ENCODE measurements at regions not wholly inside any gene's neighbourhood (a gene's known extent, or its start where the extent isn't known, plus 50 kb on each side); places are given as distances from the start of the nearest gene placed in this dataset.

- Histone ChIP-seq H2BK120ac (ENCODE audit: low read depth, low read length) (no peak overlapping the region), H3K18ac (ENCODE audit: low read depth in 1 of 2, low read length in 2 of 2) (no peak overlapping the region), H2AFZ (ENCODE audit: low read depth, low read length) (no peak overlapping the region), H2BK15ac (ENCODE audit: low read depth, poor library complexity, severe bottlenecking) (no peak overlapping the region), H2AK5ac (ENCODE audit: low read length, severe bottlenecking) (no peak overlapping the region), H3K14ac (ENCODE audit: low read length in 2 of 2) (no peak overlapping the region), H2BK5ac (ENCODE audit: low read depth, low read length, poor library complexity, severe bottlenecking) (no peak overlapping the region), H3K4me1 (ENCODE audit: control insufficient read depth, insufficient read depth, low read depth, low read length) (no peaks in the 10 kb centered on the region), H3K4ac (ENCODE audit: low read depth in 1 of 2, low read length in 2 of 2) (no peak overlapping the region), H4K8ac (ENCODE audit: low read length) (no peak overlapping the region), H3K79me1 (replicated peaks; ENCODE audit: low read length, poor library complexity, severe bottlenecking) (no peaks in the 10 kb centered on the region), H3K27me3 (ENCODE audit: control insufficient read depth in 1 of 2, insufficient read depth in 1 of 2, low read length in 2 of 2) (no peaks in the 10 kb centered on the region), H2BK12ac (ENCODE audit: low read length in 2 of 2) (no peak overlapping the region), H3K4me3 (ENCODE audit: insufficient read depth in 1 of 2, low read depth in 1 of 2, low read length in 2 of 2) (no peak overlapping the region), H3K27ac (ENCODE audit: low read length, poor library complexity, severe bottlenecking) (no peak overlapping the region), H4K91ac (ENCODE audit: low read length) (no peak overlapping the region), H3K23ac (ENCODE audit: low read length in 2 of 2) (no peak overlapping the region), H3K4me2 (ENCODE audit: low read length, poor library complexity, severe bottlenecking) (no peak overlapping the region), H3K36me3 (ENCODE audit: control insufficient read depth in 1 of 2, insufficient read depth in 2 of 2, low read depth in 1 of 2, low read length in 2 of 2) (no peaks in the 10 kb centered on the region), H3K9ac (ENCODE audit: low read length) (no peak overlapping the region), H3K9me3 (ENCODE audit: control insufficient read depth, low read length) (peaks cover 18% of the 10 kb centered on the region)
- DNase-seq: no peak
- 50% methylated on average over 1 of the region's 1 CpG for WGBS
These were observed 132.7 kb upstream of the CYLC2 start for GRCh38 chr9:102862478-102862877.

GRCh38 chr9:102855641-102856040, 139.5 kb upstream of the CYLC2 start:
- Histone ChIP-seq H3K18ac (ENCODE audit: low read depth in 1 of 2, low read length in 2 of 2) (no peak overlapping the region), H3K9ac (ENCODE audit: low read length) (no peak overlapping the region), H4K8ac (ENCODE audit: low read length) (no peak overlapping the region), H3K36me3 (ENCODE audit: control insufficient read depth in 1 of 2, insufficient read depth in 2 of 2, low read depth in 1 of 2, low read length in 2 of 2) (no peaks in the 10 kb centered on the region), H3K4me1 (ENCODE audit: control insufficient read depth, insufficient read depth, low read depth, low read length) (no peaks in the 10 kb centered on the region), H3K79me1 (replicated peaks; ENCODE audit: low read length, poor library complexity, severe bottlenecking) (no peaks in the 10 kb centered on the region), H3K27me3 (ENCODE audit: control insufficient read depth in 1 of 2, insufficient read depth in 1 of 2, low read length in 2 of 2) (no peaks in the 10 kb centered on the region), H2AK5ac (ENCODE audit: low read length, severe bottlenecking) (no peak overlapping the region), H2AFZ (ENCODE audit: low read depth, low read length) (no peak overlapping the region), H2BK15ac (ENCODE audit: low read depth, poor library complexity, severe bottlenecking) (no peak overlapping the region), H3K14ac (ENCODE audit: low read length in 2 of 2) (no peak overlapping the region), H2BK120ac (ENCODE audit: low read depth, low read length) (no peak overlapping the region), H4K91ac (ENCODE audit: low read length) (no peak overlapping the region), H3K27ac (ENCODE audit: low read length, poor library complexity, severe bottlenecking) (no peak overlapping the region), H3K9me3 (ENCODE audit: control insufficient read depth, low read length) (peaks cover 13% of the 10 kb centered on the region), H2BK5ac (ENCODE audit: low read depth, low read length, poor library complexity, severe bottlenecking) (no peak overlapping the region), H3K4ac (ENCODE audit: low read depth in 1 of 2, low read length in 2 of 2) (no peak overlapping the region), H2BK12ac (ENCODE audit: low read length in 2 of 2) (no peak overlapping the region), H3K23ac (ENCODE audit: low read length in 2 of 2) (no peak overlapping the region), H3K4me3 (ENCODE audit: insufficient read depth in 1 of 2, low read depth in 1 of 2, low read length in 2 of 2) (no peak overlapping the region), H3K4me2 (ENCODE audit: low read length, poor library complexity, severe bottlenecking) (no peak overlapping the region)
- WGBS: no CpG with 5 or more reads among the region's 2 CpGs
- no peak for DNase-seq

- no peak overlapping the region for H4K91ac ChIP-seq (ENCODE audit: low read length)
- H3K4ac ChIP-seq (ENCODE audit: low read depth in 1 of 2, low read length in 2 of 2): no peak overlapping the region
- no peak overlapping the region for H3K27ac ChIP-seq (ENCODE audit: low read length, poor library complexity, severe bottlenecking)
- H3K4me2 ChIP-seq (ENCODE audit: low read length, poor library complexity, severe bottlenecking): no peak overlapping the region
- H4K8ac ChIP-seq (ENCODE audit: low read length): no peak overlapping the region
- H2AK5ac ChIP-seq (ENCODE audit: low read length, severe bottlenecking): no peak overlapping the region
- no peaks in the 10 kb centered on the region for H3K36me3 ChIP-seq (ENCODE audit: control insufficient read depth in 1 of 2, insufficient read depth in 2 of 2, low read depth in 1 of 2, low read length in 2 of 2)
- DNase-seq: no peak
- H2BK15ac ChIP-seq (ENCODE audit: low read depth, poor library complexity, severe bottlenecking): no peak overlapping the region
- no peak overlapping the region for H3K23ac ChIP-seq (ENCODE audit: low read length in 2 of 2)
- H2BK120ac ChIP-seq (ENCODE audit: low read depth, low read length): no peak overlapping the region
- H2BK12ac ChIP-seq (ENCODE audit: low read length in 2 of 2): no peak overlapping the region
- no peak overlapping the region for H2AFZ ChIP-seq (ENCODE audit: low read depth, low read length)
- no peak overlapping the region for H3K9ac ChIP-seq (ENCODE audit: low read length)
- H3K9me3 ChIP-seq (ENCODE audit: control insufficient read depth, low read length): peaks cover 6% of the 10 kb centered on the region
- WGBS: no CpG with 5 or more reads among the region's 1 CpG
- no peaks in the 10 kb centered on the region for H3K27me3 ChIP-seq (ENCODE audit: control insufficient read depth in 1 of 2, insufficient read depth in 1 of 2, low read length in 2 of 2)
- no peaks in the 10 kb centered on the region for H3K4me1 ChIP-seq (ENCODE audit: control insufficient read depth, insufficient read depth, low read depth, low read length)
- no peak overlapping the region for H2BK5ac ChIP-seq (ENCODE audit: low read depth, low read length, poor library complexity, severe bottlenecking)
- H3K14ac ChIP-seq (ENCODE audit: low read length in 2 of 2): no peak overlapping the region
- no peak overlapping the region for H3K18ac ChIP-seq (ENCODE audit: low read depth in 1 of 2, low read length in 2 of 2)
- H3K79me1 ChIP-seq (replicated peaks; ENCODE audit: low read length, poor library complexity, severe bottlenecking): no peaks in the 10 kb centered on the region
- H3K4me3 ChIP-seq (ENCODE audit: insufficient read depth in 1 of 2, low read depth in 1 of 2, low read length in 2 of 2): no peak overlapping the region
These were observed 149.2 kb upstream of the CYLC2 start for GRCh38 chr9:102845827-102846371.

- Histone ChIP-seq H4K91ac (ENCODE audit: low read length) (no peak overlapping the region), H3K18ac (ENCODE audit: low read depth in 1 of 2, low read length in 2 of 2) (no peak overlapping the region), H3K9ac (ENCODE audit: low read length) (no peak overlapping the region), H3K14ac (ENCODE audit: low read length in 2 of 2) (no peak overlapping the region), H2BK12ac (ENCODE audit: low read length in 2 of 2) (no peak overlapping the region), H2BK5ac (ENCODE audit: low read depth, low read length, poor library complexity, severe bottlenecking) (no peak overlapping the region), H3K27ac (ENCODE audit: low read length, poor library complexity, severe bottlenecking) (no peak overlapping the region), H4K8ac (ENCODE audit: low read length) (no peak overlapping the region), H3K4me3 (ENCODE audit: insufficient read depth in 1 of 2, low read depth in 1 of 2, low read length in 2 of 2) (no peak overlapping the region), H3K23ac (ENCODE audit: low read length in 2 of 2) (no peak overlapping the region), H3K4me1 (ENCODE audit: control insufficient read depth, insufficient read depth, low read depth, low read length) (no peaks in the 10 kb centered on the region), H2BK120ac (ENCODE audit: low read depth, low read length) (no peak overlapping the region), H3K27me3 (ENCODE audit: control insufficient read depth in 1 of 2, insufficient read depth in 1 of 2, low read length in 2 of 2) (no peaks in the 10 kb centered on the region), H3K36me3 (ENCODE audit: control insufficient read depth in 1 of 2, insufficient read depth in 2 of 2, low read depth in 1 of 2, low read length in 2 of 2) (no peaks in the 10 kb centered on the region), H3K4me2 (ENCODE audit: low read length, poor library complexity, severe bottlenecking) (no peak overlapping the region), H2AFZ (ENCODE audit: low read depth, low read length) (no peak overlapping the region), H2AK5ac (ENCODE audit: low read length, severe bottlenecking) (no peak overlapping the region), H3K4ac (ENCODE audit: low read depth in 1 of 2, low read length in 2 of 2) (no peak overlapping the region), H2BK15ac (ENCODE audit: low read depth, poor library complexity, severe bottlenecking) (no peak overlapping the region), H3K9me3 (ENCODE audit: control insufficient read depth, low read length) (peaks cover 2% of the 10 kb centered on the region), H3K79me1 (replicated peaks; ENCODE audit: low read length, poor library complexity, severe bottlenecking) (no peaks in the 10 kb centered on the region)
- DNase-seq: no peak
- WGBS: 100% methylated on average over 1 of the region's 2 CpGs
These were observed 150.4 kb upstream of the CYLC2 start for GRCh38 chr9:102844716-102845115.
